Pancreas (tissue), 10 donors: ENCODE measurements at regions not wholly inside any gene's neighbourhood (a gene's known extent, or its start where the extent isn't known, plus 50 kb on each side); places are given as distances from the start of the nearest gene placed in this dataset.

Experiments
- ATAC-seq, 4 donors: fragments of 200-7000 bp; cut with Tn5 transposase; one replicate each; pipeline versions ENCODE4 v1.8.0 to v1.9.1; 2020; ENCODE audit warnings: mild to moderate bottlenecking in 4 of 4, moderate library complexity in 4 of 4
- DNase-seq, 6 donors: peaks; one replicate each; pipeline ENCODE4 v3.0.0-alpha.2; 2020
- FAIRE-seq: peaks from 2 replicates; lab custom pipeline; 2012; peaks lifted over from hg19 to GRCh38; lab: Jason Lieb, UNC
- H3K27ac ChIP-seq, 4 donors: fragments of 200-600 bp; sonication (generic); 1 replicate in 3 of 4; 2 replicates in 1 of 4; pipeline versions ENCODE4 v1.5.0 to v1.8.0; 2020
- H3K27me3 ChIP-seq, 4 donors: fragments of 200-600 bp; one replicate each; pipeline ENCODE4 v1.8.0; 2021
- H3K36me3 ChIP-seq, 3 donors: fragments of 200-600 bp; sonication (generic) in 1 of 3; one replicate each; pipeline versions ENCODE4 v1.5.0 to v1.8.0; 2020 to 2021
- H3K4me1 ChIP-seq, 3 donors: fragments of 200-600 bp; one replicate each; pipeline ENCODE4 v1.8.0; 2021
- H3K4me3 ChIP-seq, 4 donors: fragments of 200-600 bp; sonication (generic) in 2 of 4; one replicate each; pipeline versions ENCODE4 v1.5.0 to v1.8.0; 2020 to 2021
- H3K9me3 ChIP-seq, 4 donors: fragments of 200-600 bp; one replicate each; pipeline ENCODE4 v1.8.0; 2021
- CTCF ChIP-seq, 4 donors: fragments of 200-600 bp; sonication (generic) in 3 of 4; IDR thresholded peaks; one replicate each; pipeline versions ENCODE4 v1.5.0 to v1.8.0; 2021; ENCODE audit warnings: antibody characterized with exemption in 4 of 4
- WGBS, 2 donors: extraction: QIAGEN DNeasy Blood & Tissue Kit; methylation state at CpG; one replicate each; pipeline ENCODE4 v1.1.7; 2013; 5-methylcytosine and 5-hydroxymethylcytosine counted together
- intact Hi-C, 3 donors: fragments of 100-400 bp; cut with DNase I; formaldehyde crosslinking; loops; one replicate each; pipeline versions ENCODE4 v1.11.1 to v1.14.2; 2022
- donor health status: healthy with polysubstance abuse.
- donor health status: DM: no; HTN: no; CAD: no; lungs with moderate emphysema.
- donor health status: DM: no; HTN: no; CAD: no.
- donor health status: control.
- donor health status: control.
- donor health status: Bipolar disorder and iron deficiency.
- donor health status: DM: yes; HTN: yes; CAD: no.
- donor health status: DM: no; HTN: no; CAD: no.
- donor health status: DM: no; HTN: no; CAD: no.
- donor health status: DM: yes; HTN: yes; CAD: no.

- DNase-seq: no peak
- Histone ChIP-seq H3K27me3 (no peaks in the 10 kb centered on the region), H3K9me3 (no peaks in the 10 kb centered on the region), H3K4me1 (no peaks in the 10 kb centered on the region), H3K4me3 (no peak overlapping the region), H3K36me3 (no peaks in the 10 kb centered on the region), H3K27ac (no peak overlapping the region)
- intact Hi-C loops: no loop called here
- TF ChIP-seq CTCF (IDR thresholded peaks at IDR 0.05): no peak
- 74 to 83% methylated on average over 5 of the region's 5 CpGs for WGBS, 2 donors
- no peak for ATAC-seq
- no peak for FAIRE-seq
These were observed 431.8 kb downstream of the SOCS6 start for GRCh38 chr18:70720607-70721006.

- DNase-seq (no peak), FAIRE-seq (no peak), ATAC-seq (no peak)
- intact Hi-C loops: no loop called here
- Histone ChIP-seq H3K9me3 (no peaks in the 10 kb centered on the region), H3K4me1 (no peaks in the 10 kb centered on the region), H3K27me3 (no peaks in the 10 kb centered on the region), H3K36me3 (no peaks in the 10 kb centered on the region), H3K4me3 (no peak overlapping the region), H3K27ac (no peak overlapping the region)
- no peak for TF ChIP-seq CTCF (IDR thresholded peaks at IDR 0.05)
- 58 to 66% methylated on average over 3 of the region's 3 CpGs for WGBS, 2 donors
These were observed 420.9 kb downstream of the SOCS6 start for GRCh38 chr18:70709720-70710119.

GRCh38 chr18:70709144-70709543, 420.3 kb downstream of the SOCS6 start:
- intact Hi-C loops: no loop called here
- FAIRE-seq (no peak), ATAC-seq (no peak), DNase-seq (no peak)
- Histone ChIP-seq H3K4me3 (no peak overlapping the region), H3K36me3 (no peaks in the 10 kb centered on the region), H3K9me3 (no peaks in the 10 kb centered on the region), H3K27ac (no peak overlapping the region), H3K27me3 (no peaks in the 10 kb centered on the region), H3K4me1 (no peaks in the 10 kb centered on the region)
- whole genome bisulfite sequencing, 2 donors: 28 to 49% methylated on average over 4 of the region's 4 CpGs
- no peak for TF ChIP-seq CTCF (IDR thresholded peaks at IDR 0.05)

GRCh38 chr18:70705831-70706416, 417.1 kb downstream of the SOCS6 start:
- Histone ChIP-seq H3K27me3 (no peaks in the 10 kb centered on the region), H3K4me3 (no peak overlapping the region), H3K27ac (no peak overlapping the region), H3K4me1 (no peaks in the 10 kb centered on the region), H3K36me3 (no peaks in the 10 kb centered on the region), H3K9me3 (no peaks in the 10 kb centered on the region)
- DNase-seq (no peak), FAIRE-seq (no peak), ATAC-seq (no peak)
- WGBS, 2 donors: 41 to 45% methylated on average over 3 of the region's 3 CpGs
- intact Hi-C loops: no loop called here
- TF ChIP-seq CTCF (IDR thresholded peaks at IDR 0.05): no peak

- no peak for FAIRE-seq
These were observed 411.7 kb downstream of the SOCS6 start for GRCh38 chr18:70700496-70700895.

More at GRCh38 chr18:70700496-70700895, 411.7 kb downstream of the SOCS6 start:
- DNase-seq (no peak), ATAC-seq (no peak)
- Histone ChIP-seq H3K36me3 (no peaks in the 10 kb centered on the region), H3K27me3 (no peaks in the 10 kb centered on the region), H3K27ac (no peak overlapping the region), H3K4me3 (no peak overlapping the region), H3K4me1 (no peaks in the 10 kb centered on the region), H3K9me3 (no peaks in the 10 kb centered on the region)
- intact Hi-C loops: no loop called here
- no peak for TF ChIP-seq CTCF (IDR thresholded peaks at IDR 0.05)
